Inflammatory macrophage (primary cell): ENCODE measurements at regions not wholly inside any gene's neighbourhood (a gene's known extent, or its start where the extent isn't known, plus 50 kb on each side); places are given as distances from the start of the nearest gene placed in this dataset.
"Not testable (repeated sequence)": the region's sequence is repeated elsewhere in the genome, so short reads cannot be mapped to it uniquely, and the experiment has no call there.

Experiments
- DNase-seq, 2 donors: peaks; one replicate each; pipeline ENCODE4 v3.0.0-alpha.2; 2020 to 2022

DNA sequence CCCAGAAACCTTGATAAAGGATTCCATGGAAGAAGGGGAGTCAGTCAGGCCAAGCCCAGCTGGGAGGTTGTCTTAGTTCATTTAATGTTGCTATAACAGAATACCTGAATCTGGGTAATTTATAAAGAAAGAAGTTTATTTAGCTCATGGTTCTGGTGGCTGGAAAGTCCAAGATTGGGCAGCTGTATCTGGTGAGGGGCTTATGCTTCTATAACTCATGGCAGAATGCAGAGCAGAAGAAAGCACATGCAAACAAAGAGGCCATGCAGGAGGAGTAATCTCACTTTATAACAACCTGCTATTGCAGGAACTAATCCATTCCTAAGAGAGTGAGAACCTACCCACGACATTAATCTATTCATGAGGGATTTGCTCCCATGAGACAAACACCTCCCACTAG, 54.2 kb upstream of the ANKRD1 start:
- no peak for DNase-seq

DNA sequence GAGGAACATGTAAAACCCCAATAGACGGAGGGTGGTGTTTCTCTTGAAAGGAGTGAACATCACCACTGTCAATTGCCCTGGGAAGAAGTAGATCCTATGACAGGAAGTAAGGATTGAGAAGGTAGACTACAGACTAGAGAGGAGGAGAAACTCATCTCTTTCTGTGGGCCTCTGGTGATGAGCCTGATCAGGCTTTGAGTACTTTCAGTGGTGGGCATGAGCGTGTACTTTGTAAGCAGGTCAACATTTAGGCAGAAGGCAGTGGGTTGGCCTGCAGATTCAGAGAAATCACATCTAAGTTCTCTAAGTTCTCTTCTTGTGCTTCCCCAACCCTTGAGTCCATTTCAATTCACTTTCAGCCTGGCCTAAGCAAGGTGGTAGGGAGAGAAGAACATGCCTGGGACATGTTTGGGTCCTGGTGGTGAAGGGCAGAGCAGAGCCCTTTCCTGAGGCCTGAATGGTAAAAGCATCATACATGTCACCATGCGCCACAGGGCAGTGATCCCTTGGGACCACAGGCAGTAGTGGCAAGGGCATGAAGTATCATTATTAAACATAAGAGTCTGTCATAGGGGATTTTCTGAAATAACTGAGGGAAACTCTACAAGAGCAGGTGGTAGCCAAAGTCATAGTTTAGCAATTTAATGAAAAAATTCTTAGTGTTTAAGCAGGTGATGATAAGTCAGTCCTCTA, 56.4 kb upstream of the ANKRD1 start:
- DNase-seq, result no peak

DNA sequence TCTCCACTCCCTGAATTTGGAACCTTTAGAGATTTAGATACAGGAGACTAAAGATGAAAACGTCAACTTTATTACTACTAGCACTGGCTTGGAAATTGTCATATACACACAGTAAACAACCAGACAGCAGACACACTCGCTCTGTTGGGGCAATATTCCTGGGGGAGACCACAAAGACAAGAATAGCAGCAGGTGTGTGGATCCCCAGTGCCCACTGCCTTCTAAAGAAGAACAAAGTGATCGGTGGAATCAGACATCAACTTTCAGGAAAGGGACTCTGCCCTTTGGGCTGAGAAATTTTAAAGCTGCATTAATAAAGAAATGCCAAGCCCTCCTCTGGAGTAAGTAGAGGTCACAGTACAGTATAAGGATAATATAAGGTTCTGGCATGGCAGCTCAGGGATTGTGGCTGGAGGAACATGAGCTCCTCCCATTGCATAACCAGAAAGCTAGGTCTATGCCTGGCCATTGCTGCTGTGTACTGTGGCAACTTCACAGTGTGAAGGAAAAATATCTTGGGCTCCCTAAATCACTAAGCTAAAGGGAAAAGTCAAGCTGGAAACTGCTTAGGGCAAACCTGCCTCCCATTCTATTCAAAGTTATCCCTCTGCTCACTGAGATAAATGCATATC, 57.1 kb upstream of the ANKRD1 start:
- DNase-seq, result no peak

- DNase-seq, result no peak
Measured at GRCh38 chr10:90982406-90983008, 61.6 kb upstream of the ANKRD1 start.

DNA sequence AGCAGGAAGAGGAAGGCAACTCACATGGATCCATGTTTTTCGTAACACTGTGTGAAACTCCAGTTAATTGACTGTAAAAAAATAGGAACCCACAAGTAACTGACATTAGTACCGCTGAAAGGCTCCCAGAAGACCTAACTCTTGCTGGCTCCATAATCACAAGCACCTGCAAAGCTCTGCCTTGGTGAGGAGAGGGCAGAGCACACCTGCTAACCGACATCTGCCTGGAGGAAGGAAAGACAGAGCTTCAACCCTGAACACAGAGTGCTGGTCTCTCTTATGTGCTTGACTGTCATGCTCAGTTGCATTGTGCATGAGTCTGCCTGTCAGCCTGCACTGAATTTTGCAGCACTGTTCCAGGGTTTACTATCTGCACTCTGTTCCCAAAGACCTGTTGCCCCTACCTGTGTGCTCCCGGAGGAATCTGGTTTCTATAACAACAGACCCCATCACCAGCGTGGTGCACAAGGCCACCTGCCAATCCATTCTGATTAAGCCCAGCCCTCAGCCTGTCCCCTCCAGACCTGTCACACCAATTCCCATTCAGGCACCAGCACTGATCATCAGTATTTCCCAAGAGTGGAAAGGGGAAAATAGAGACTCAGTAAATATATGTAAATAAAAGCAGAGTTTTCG, 63.1 kb upstream of the ANKRD1 start:
- no peak for DNase-seq

DNA sequence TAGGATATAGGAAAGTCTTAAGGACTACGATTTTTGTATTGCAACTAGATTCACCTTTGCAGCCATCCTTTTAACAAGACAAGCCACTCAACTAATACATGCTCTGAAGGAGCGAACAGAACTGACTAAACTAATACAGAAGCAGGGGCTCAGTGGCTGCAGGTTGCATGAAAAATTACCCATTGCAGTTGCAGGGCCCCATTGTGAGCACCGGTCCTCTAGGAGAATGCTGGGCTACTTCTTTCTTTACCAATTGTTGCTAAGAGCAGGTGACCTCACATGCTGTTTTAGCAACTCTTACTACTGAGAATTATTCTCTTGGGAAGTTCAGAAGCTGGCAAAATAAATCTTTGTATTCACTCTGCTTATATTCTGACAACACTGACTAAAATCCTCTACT, 64.0 kb upstream of the ANKRD1 start:
- DNase-seq, result no peak

- DNase-seq, result no peak
Measured at GRCh38 chr10:90985321-90985933, 64.5 kb upstream of the ANKRD1 start.

- DNase-seq, result no peak
Measured at GRCh38 chr10:90986136-90986760, 65.4 kb upstream of the ANKRD1 start.

DNA sequence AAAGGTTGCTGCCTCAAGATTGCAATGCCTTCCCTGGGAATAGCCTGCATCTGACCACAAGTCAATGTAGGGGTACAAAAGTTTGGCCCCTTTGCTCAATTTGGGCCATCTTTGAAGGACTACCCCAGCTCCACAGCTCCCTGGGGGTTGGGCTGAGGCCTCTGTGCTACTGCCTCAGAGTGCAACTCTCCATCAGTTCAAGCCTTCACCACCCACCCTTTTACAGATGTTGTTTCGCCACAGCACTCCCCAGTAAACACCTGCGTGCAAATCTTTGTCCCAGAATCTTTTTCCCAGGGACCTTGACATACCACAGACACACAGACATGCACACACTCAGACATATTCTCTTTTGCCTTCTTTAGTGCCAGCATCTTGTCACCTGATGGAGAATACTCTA, 66.0 kb upstream of the ANKRD1 start:
- no peak for DNase-seq

- no peak for DNase-seq
Measured at GRCh38 chr10:90987383-90987782, 66.5 kb upstream of the ANKRD1 start.

GRCh38 chr10:90988024-90988423, 67.1 kb upstream of the ANKRD1 start:
- no peak for DNase-seq

DNA sequence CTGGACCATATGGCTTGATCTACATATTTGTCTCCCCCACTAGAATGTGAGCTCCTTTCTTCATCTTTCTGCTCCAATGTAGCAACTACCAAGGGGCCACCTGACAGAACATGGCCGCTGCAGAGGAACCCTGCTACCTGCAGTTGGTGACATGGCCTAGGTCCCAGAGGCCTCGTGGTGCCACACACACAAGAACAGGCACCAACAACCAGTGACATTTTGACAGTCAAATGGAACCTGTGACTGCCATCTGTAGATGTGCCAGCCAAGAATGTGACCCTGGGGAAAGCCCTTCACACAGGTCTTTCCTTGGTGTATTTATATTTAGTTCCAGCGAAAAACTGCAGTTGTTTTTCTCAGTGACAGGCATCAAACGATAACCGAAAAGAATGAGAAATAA, 67.9 kb upstream of the ANKRD1 start:
- no peak for DNase-seq

- DNase-seq, result no peak
Measured at GRCh38 chr10:90989378-90989777, 68.5 kb upstream of the ANKRD1 start.

DNA sequence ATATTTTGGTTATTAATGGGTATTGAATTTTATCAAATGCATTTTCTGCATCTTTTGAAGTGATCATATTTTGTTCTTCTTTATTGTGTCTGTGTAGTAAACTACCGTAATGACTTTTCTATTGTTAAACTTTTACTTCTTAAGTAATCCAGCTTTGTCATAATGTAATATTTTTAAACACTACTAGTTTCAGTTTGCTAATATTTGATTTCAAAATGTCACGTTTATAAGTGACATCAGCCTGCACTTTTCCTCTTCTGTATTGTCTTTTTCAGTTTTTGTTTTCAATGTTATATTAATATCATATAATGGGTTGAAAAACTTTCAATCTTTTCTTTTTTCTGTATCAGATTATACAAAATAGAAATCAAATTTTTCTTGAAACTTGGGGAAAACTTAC, 71.6 kb upstream of the ANKRD1 start:
- no peak for DNase-seq

DNA sequence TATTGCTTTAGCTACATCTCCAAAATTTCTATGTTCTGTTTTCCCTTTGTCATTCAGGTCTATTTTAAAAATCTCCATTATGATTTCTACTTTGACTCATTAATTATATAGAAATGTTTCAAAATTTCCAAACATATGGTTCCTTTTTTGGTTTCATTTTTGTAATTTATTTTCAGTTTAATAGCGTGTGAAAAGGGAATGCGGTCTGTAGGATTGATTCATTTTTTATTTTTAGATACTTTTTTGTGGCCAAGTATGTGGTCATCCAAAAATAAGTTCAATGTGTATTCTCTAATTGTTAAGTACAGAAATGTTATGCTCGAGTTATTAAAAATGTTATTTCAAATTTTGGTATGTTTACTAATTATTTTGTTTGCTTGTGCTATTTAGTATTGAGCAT, 72.5 kb upstream of the ANKRD1 start:
- DNase-seq, result no peak

- no peak for DNase-seq
Measured at GRCh38 chr10:90997670-90998069, 76.8 kb upstream of the ANKRD1 start.

DNA sequence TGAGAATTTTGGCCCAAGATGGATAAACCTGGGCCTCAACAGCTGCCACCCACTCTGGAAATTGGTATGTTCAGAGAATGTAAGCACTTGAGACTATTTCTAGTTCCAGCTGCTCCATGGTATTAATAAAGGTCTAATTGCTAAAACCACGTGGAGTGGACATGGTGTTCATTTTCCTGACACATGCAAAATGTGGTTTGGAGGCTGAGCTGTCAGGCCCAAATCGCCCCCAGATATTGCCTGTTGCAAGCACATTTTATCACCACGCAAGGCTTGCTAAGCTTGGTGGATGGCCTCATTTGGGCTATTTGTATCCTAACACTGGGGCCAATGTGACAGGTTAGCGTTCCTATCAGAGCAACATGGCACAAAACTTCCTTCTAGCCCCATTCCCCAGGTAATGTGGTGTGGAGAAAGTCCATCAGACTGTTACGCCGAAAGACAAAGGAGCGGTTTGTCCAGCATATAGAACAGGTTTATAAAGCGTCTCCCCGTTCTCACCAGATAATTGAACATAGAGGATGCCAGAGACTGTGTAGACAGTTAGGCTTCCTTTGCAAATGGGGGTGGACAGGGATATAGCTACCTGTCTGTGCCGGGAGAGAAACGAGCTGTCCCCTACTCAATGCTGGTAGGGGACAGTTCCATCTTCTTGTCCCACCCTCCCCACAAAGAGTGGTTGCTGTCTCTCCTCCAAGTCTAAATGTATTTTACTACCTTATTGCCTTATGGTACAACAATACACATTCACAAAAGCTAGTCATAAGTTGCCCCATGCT, 78.0 kb upstream of the ANKRD1 start:
- peak in 1 of 2 donors; percentile 14 for DNase-seq

DNA sequence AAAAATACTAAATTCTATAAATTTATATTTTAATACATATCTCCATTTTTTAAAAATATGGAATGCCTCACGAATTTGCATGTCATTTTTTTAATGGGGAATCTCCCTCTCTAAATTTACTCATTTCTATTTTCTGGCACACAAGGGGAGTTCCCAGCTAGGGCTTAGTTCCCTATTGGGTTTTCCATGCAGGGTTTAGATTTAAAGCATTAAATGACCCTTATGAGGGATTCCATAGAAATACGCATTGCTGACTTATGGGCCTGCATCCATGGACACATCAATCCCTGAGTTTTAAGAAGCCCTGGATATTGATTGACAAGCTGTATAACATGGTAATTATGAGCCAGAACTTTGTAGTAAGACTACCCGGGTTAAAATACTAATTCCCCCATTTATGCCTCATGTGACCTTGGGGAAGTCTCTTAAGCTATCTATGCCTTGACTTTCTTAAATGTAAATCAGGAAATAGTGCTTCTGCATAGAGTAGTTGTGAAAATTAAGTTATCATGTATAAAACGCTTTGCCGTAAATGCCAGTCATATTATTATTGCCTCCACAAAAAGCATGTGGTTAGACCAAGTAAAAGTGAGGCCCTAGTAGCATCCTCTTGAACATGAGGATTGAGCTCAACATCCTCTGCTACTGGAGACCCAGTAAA, 78.8 kb upstream of the ANKRD1 start:
- peak in 1 of 2 donors; percentile 50 for DNase-seq

DNA sequence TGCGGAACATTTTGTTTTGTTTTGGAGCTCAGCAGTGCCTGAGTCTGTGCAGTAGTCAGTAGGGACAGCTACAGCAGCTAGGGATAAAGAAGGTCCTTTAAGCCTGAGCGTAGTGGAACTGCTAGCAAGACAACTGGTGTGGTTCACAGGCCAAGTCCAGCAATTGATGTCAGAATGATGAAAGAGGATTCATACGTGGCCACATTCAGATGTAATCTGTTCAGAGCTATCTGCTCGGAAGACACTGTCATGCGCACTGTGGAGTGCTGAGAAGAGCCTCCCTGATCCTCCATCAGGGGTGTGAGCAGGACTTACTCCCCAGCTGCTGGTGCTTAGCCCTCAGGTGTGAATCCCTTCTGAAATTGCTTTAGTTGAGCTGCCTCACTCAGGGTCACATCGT, 79.6 kb upstream of the ANKRD1 start:
- DNase-seq, result no peak

DNA sequence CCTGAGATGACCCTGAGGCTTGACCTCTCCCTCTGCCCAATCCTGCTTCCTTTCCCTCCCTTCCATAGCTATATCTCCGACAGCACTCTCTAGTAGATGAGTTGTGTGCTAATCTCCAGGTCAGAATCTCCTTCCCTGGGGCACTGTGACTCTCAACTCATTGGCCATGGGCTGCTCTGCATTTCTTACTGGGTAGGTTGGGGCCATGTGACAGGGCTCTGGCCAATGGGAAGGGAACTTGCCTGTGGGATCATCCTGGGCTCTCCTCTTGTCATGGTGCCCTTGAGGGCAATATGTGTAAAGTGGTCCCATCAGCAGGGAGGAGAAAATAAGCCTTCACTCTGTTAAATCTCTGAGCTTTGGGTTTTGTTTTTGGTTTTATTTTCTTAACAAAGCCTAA, 80.1 kb upstream of the ANKRD1 start:
- DNase-seq, result no peak

GRCh38 chr10:91002656-91003055, 81.8 kb upstream of the ANKRD1 start:
- DNase-seq, result no peak

- DNase-seq, result not testable (repeated sequence)
Measured at GRCh38 chr10:91003379-91003778, 82.5 kb upstream of the ANKRD1 start.
